DND-41 (cell line): ENCODE measurements at regions not wholly inside any gene's neighbourhood (a gene's known extent, or its start where the extent isn't known, plus 50 kb on each side); places are given as distances from the start of the nearest gene placed in this dataset.

Experiments
- ATAC-seq: fragments of 200-7000 bp; cut with Tn5 transposase; 3 replicates; pipeline ENCODE4 v1.9.1; 2021; ENCODE audit warnings: low read depth; ENCODE audit not compliant: insufficient read depth
- DNase-seq: peaks from one replicate; pipeline ENCODE4 v3.0.0-alpha.2; 2020
- H2AFZ ChIP-seq: 2 replicates; pipeline ENCODE4 v1.6.0; 2012; ENCODE audit warnings: low read depth, low read length
- H3K27ac ChIP-seq: 2 replicates; pipeline ENCODE4 v1.5.1; 2012; ENCODE audit warnings: low read length, inconsistent platforms
- H3K27me3 ChIP-seq: fragments of 200-600 bp; sonication (generic); 2 replicates; pipeline ENCODE4 v1.6.0; 2012; ENCODE audit warnings: low read length, mild to moderate bottlenecking, inconsistent platforms; ENCODE audit not compliant: insufficient read depth, poor library complexity
- H3K36me3 ChIP-seq: 2 replicates; pipeline ENCODE4 v1.5.1; 2012; ENCODE audit warnings: low read length, inconsistent platforms; ENCODE audit not compliant: insufficient read depth
- H3K4me1 ChIP-seq: 2 replicates; pipeline ENCODE4 v1.5.1; 2012; ENCODE audit warnings: mild to moderate bottlenecking, low read length; ENCODE audit not compliant: insufficient read depth
- H3K4me2 ChIP-seq: 2 replicates; pipeline ENCODE4 v1.6.0; 2012; ENCODE audit warnings: mild to moderate bottlenecking, moderate library complexity, low read length, inconsistent platforms; ENCODE audit not compliant: insufficient read depth
- H3K4me3 ChIP-seq, 2 experiments: fragments of 200-600 bp in 1 of 2; shearing (Covaris generic) in 1 of 2; 2 replicates each; pipeline ENCODE4 v1.5.1; 2012 to 2016; ENCODE audit warnings: inconsistent platforms in 2 of 2, low read length in 2 of 2, mild to moderate bottlenecking in 2 of 2, low read depth in 1 of 2, moderate library complexity in 1 of 2
- H3K79me2 ChIP-seq: 2 replicates; pipeline ENCODE4 v1.6.0; 2012; ENCODE audit warnings: low read length, inconsistent platforms; ENCODE audit not compliant: insufficient read depth
- H3K9ac ChIP-seq: 2 replicates; pipeline ENCODE4 v1.6.0; 2012; ENCODE audit warnings: low read depth, mild to moderate bottlenecking, inconsistent platforms, low read length, moderate library complexity
- H3K9me3 ChIP-seq: 2 replicates; pipeline ENCODE4 v1.5.1; 2012; ENCODE audit warnings: low read length, moderate library complexity, mild to moderate bottlenecking, inconsistent platforms; ENCODE audit not compliant: insufficient read depth, severe bottlenecking
- H4K20me1 ChIP-seq: 2 replicates; pipeline ENCODE4 v1.6.0; 2012; ENCODE audit warnings: low read length; ENCODE audit not compliant: insufficient read depth
- EZH2 ChIP-seq: IDR thresholded peaks from 3 replicates; pipeline ENCODE4 v1.6.1; 2012; ENCODE audit warnings: borderline replicate concordance, low read depth, mild to moderate bottlenecking, moderate library complexity, low read length, inconsistent platforms; ENCODE audit not compliant: severe bottlenecking
- TF ChIP-seq, protein P1 (sequence below): IDR thresholded peaks from 2 replicates; pipeline ENCODE4 v1.5.1; 2012; ENCODE audit warnings: borderline replicate concordance, low read length, moderate library complexity, mild to moderate bottlenecking; ENCODE audit not compliant: poor library complexity, severe bottlenecking; ENCODE audit errors: extremely low read depth

DNA sequence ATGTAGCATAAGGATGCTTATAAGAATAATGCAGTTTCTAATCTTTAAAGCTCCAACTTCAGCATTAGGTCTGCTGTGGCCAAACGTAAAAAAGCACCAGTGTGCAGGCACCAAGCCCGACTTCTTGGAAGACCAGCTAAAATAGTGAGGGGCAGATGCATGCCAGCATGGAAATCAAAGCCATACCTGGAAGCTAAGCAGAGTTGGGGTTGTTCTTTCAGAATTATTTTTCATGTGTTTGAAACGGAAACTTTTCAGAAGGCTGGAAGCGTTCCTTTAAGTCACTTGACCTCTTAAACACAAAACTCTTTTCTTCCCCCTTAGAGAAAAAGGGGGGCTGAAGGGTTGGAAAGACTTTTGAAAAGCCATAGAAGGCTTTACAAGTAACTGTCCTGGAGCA lies 329.2 kb upstream of the C1orf87 start:
- H3K4me2 ChIP-seq = no peak overlapping the region
- no peaks in the 10 kb centered on the region for H3K36me3 ChIP-seq
- TF ChIP-seq EZH2 = no peak
- no peaks in the 10 kb centered on the region for H3K9me3 ChIP-seq
- no peaks in the 10 kb centered on the region for H3K4me1 ChIP-seq
- H4K20me1 ChIP-seq = no peaks in the 10 kb centered on the region
- H3K4me3 ChIP-seq = no peak overlapping the region
- H3K27ac ChIP-seq = no peak overlapping the region
- no peaks in the 10 kb centered on the region for H3K79me2 ChIP-seq
- no peak for DNase-seq
- no peak overlapping the region for H3K9ac ChIP-seq
- H2AFZ ChIP-seq = no peak overlapping the region
- H3K27me3 ChIP-seq = no peaks in the 10 kb centered on the region
- ATAC-seq = no peak

- no peaks in the 10 kb centered on the region for H3K9me3 ChIP-seq
- DNase-seq (no peak), ATAC-seq (no peak)
- H3K4me2 ChIP-seq = no peak overlapping the region
- no peak overlapping the region for H3K9ac ChIP-seq
- no peaks in the 10 kb centered on the region for H3K27me3 ChIP-seq
- H4K20me1 ChIP-seq = no peaks in the 10 kb centered on the region
- no peak overlapping the region for H3K27ac ChIP-seq
- H3K36me3 ChIP-seq = no peaks in the 10 kb centered on the region
- no peaks in the 10 kb centered on the region for H3K79me2 ChIP-seq
- TF ChIP-seq, protein P1, sequence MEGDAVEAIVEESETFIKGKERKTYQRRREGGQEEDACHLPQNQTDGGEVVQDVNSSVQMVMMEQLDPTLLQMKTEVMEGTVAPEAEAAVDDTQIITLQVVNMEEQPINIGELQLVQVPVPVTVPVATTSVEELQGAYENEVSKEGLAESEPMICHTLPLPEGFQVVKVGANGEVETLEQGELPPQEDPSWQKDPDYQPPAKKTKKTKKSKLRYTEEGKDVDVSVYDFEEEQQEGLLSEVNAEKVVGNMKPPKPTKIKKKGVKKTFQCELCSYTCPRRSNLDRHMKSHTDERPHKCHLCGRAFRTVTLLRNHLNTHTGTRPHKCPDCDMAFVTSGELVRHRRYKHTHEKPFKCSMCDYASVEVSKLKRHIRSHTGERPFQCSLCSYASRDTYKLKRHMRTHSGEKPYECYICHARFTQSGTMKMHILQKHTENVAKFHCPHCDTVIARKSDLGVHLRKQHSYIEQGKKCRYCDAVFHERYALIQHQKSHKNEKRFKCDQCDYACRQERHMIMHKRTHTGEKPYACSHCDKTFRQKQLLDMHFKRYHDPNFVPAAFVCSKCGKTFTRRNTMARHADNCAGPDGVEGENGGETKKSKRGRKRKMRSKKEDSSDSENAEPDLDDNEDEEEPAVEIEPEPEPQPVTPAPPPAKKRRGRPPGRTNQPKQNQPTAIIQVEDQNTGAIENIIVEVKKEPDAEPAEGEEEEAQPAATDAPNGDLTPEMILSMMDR = no peak
- TF ChIP-seq EZH2 = no peak
- H3K4me1 ChIP-seq = no peaks in the 10 kb centered on the region
- H2AFZ ChIP-seq = no peak overlapping the region
- no peak overlapping the region for H3K4me3 ChIP-seq
Measured at GRCh38 chr1:60402216-60402615, 328.6 kb upstream of the C1orf87 start.

GRCh38 chr1:60394436-60394835 lies 320.9 kb upstream of the C1orf87 start:
- no peaks in the 10 kb centered on the region for H3K79me2 ChIP-seq
- H3K27ac ChIP-seq = no peak overlapping the region
- H3K4me1 ChIP-seq = no peaks in the 10 kb centered on the region
- DNase-seq = no peak
- no peak overlapping the region for H3K9ac ChIP-seq
- no peak overlapping the region for H2AFZ ChIP-seq
- TF ChIP-seq, protein P1 = no peak
- no peak for TF ChIP-seq EZH2
- H3K4me3 ChIP-seq = no peak overlapping the region
- no peak for ATAC-seq
- H4K20me1 ChIP-seq = no peaks in the 10 kb centered on the region
- H3K36me3 ChIP-seq = no peaks in the 10 kb centered on the region
- H3K9me3 ChIP-seq = no peaks in the 10 kb centered on the region
- H3K27me3 ChIP-seq = no peaks in the 10 kb centered on the region
- H3K4me2 ChIP-seq = no peak overlapping the region

DNA sequence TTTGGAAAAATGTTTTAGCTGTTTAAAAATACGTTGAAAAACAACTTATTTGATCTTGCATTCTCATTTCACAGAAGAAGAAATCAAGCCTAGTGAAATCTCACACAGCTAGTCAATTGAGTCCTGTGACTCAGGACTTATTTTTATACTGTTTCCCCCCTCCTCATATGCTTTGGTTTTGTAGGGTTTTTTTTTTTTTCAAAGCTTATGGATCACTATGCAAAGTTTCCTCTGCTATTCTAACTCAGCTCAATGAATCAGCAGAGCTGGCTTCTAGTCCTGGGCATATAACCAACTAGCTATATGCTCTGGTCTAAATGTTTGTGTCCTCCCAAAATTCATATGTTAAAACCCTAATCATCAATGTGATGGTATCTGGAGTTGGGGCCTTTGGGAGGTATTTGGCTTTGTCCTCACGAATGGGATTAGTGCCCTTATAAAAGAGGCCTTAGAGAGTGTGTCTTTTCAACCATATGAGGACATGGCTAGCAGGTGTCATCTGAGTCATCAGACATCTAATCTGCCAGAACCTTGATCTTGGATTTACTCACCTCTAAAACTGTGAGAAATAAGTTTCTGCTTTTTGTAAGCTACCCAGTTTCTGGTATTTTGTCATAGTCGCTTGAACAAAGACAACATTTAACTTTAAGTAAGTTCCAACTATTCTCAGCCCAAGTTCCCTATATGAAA lies 317.2 kb upstream of the C1orf87 start:
- H2AFZ ChIP-seq = no peak overlapping the region
- no peaks in the 10 kb centered on the region for H3K27me3 ChIP-seq
- H3K4me1 ChIP-seq = no peaks in the 10 kb centered on the region
- H4K20me1 ChIP-seq = no peaks in the 10 kb centered on the region
- no peak overlapping the region for H3K27ac ChIP-seq
- H3K36me3 ChIP-seq = no peaks in the 10 kb centered on the region
- H3K4me2 ChIP-seq = no peak overlapping the region
- H3K4me3 ChIP-seq = no peak overlapping the region
- H3K9ac ChIP-seq = no peak overlapping the region
- no peak for DNase-seq
- TF ChIP-seq EZH2 = no peak
- TF ChIP-seq, protein P1 = no peak
- no peaks in the 10 kb centered on the region for H3K79me2 ChIP-seq
- no peak for ATAC-seq
- H3K9me3 ChIP-seq = no peaks in the 10 kb centered on the region
